Amygdala (tissue), 56 donors: ENCODE measurements at regions not wholly inside any gene's neighbourhood (a gene's known extent, or its start where the extent isn't known, plus 50 kb on each side); places are given as distances from the start of the nearest gene placed in this dataset.
"Not testable (repeated sequence)": the region's sequence is repeated elsewhere in the genome, so short reads cannot be mapped to it uniquely, and the experiment has no call there.

Source experiments
- DNase-seq, 56 donors: peaks; one replicate each; lab custom pipeline; 2025; lab: John Stamatoyannopoulos, UW

DNA sequence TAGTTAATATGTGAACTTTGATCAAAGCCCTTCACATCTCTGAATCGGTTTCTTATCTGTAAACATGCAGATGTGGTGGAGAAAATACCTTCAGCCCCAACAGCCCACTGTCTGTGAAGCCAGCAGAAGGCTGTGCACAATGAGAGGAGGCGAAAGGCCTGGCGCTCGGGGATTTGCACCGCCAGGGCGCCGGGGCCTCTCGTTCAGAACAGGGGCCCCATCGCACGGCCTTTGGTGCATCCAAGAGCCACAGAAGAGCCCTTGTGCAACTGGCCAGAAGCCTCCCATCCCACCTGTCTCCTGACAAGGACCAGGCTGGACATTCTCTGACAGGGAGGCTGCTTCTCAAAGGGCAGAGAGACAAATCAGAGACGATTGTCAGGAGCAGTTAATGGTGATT lies 407.2 kb upstream of the MYT1L start:
- DNase-seq = no peak

GRCh38 chr2:2735041-2735440 lies 404.0 kb upstream of the MYT1L start:
- DNase-seq = no peak

- DNase-seq = no peak
These were observed 403.2 kb upstream of the MYT1L start for GRCh38 chr2:2734308-2734707.

DNA sequence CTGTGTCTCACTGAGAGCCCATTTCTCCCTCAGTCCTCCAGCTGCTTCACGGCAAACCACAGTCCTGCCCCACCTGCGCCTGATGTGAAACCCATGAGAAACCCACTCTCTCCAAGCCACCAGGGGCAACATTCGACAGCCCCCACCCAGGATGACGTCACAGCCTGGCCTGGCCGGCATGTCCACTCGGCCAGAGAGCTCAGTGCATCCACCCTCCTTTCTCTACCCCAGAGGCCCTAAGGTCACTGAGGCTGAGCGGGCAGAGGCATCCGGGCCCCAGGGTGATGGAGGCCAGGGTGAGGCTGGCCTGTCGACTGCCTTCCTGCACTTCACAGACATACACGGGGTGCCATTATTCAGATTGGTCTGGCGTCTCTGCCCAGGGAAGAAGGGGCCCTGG lies 402.7 kb upstream of the MYT1L start:
- DNase-seq = no peak

- no peak for DNase-seq
These were observed 401.4 kb upstream of the MYT1L start for GRCh38 chr2:2732331-2733119.

- no peak for DNase-seq
These were observed 400.8 kb upstream of the MYT1L start for GRCh38 chr2:2731816-2732284.

- DNase-seq = no peak
These were observed 400.2 kb upstream of the MYT1L start for GRCh38 chr2:2731101-2731815.

- no peak for DNase-seq
These were observed 399.3 kb upstream of the MYT1L start for GRCh38 chr2:2730301-2730833.

DNA sequence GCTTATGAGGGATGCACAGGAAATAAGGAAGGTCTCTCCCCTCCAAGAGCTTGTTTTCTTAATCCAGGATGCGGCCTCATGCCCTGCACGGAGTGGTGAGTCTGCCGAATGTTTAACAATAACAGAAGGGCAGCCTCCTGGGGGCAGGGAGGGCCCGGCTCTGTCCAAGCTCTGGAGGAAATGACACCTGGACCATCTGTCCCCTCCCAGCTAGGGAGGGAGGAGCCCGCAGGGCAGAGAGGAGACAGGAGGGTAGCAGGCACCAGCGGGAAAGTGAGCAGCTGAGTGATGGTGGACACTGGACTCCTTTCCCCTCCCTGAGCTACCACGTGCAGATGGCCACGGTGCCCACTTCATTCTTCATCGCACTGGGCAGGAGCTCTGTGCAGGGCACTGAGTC lies 398.2 kb upstream of the MYT1L start:
- DNase-seq = no peak

GRCh38 chr2:2728635-2729034 lies 397.6 kb upstream of the MYT1L start:
- no peak for DNase-seq

- DNase-seq = no peak
These were observed 396.9 kb upstream of the MYT1L start for GRCh38 chr2:2727876-2728511.

DNA sequence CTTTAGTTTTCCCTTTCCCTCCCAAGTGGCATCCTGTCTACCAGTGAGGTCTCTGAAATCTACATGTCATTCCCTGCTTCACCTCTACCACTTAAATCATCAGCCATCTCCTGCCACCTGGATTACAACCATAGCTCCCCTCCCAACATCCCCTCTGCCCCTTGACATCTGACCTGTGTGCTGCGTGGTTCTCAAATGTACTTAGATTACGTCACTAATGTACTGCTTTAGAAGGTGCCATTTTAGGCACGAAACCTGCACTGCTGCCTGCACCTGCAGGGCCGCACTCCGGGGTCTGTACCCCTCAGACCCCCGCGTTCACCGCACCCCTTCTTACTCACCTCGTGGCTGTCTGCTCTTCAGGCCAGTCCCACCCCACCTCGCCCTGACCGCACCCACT lies 395.1 kb upstream of the MYT1L start:
- DNase-seq = no peak

GRCh38 chr2:2723064-2723463 lies 392.0 kb upstream of the MYT1L start:
- DNase-seq = no peak

DNA sequence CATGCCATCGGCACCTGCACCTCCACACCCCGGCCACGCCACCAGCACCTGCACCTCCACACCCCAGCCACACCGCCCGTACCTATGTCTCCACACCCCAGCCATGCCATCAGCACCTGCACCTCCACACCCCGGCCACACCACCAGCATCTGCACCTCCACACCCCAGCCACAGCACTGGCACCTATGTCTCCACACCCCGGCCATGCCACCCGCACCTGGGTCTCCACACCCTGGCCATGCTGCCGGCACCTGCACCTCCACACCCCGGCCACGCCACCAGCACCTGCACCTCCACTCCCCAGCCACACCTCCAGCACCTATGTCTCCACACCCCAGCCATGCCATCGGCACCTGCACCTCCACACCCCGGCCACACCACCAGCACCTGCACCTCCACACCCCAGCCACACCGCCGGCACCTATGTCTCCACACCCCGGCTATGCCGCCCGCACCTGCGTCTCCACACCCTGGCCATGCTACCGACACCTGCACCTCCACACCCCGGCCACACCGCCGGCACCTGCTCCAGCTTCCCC lies 390.3 kb upstream of the MYT1L start:
- DNase-seq = no peak

DNA sequence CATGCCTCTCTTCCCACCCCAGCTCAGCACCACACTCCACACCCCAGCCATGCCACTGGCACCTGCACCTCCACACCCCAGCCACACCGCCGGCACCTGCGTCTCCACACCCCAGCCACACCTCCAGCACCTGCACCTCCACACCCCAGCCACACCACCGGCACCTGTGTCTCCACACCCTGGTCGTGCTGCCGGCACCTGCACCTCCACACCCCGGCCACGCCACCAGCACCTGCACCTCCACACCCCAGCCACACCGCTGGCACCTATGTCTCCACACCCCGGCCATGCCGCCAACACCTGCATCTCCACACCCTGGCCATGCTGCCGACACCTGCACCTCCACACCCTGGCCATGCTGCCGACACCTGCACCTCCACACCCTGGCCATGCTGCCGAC lies 389.7 kb upstream of the MYT1L start:
- DNase-seq = not testable (repeated sequence)

GRCh38 chr2:2720351-2720750 lies 389.3 kb upstream of the MYT1L start:
- DNase-seq = no peak

DNA sequence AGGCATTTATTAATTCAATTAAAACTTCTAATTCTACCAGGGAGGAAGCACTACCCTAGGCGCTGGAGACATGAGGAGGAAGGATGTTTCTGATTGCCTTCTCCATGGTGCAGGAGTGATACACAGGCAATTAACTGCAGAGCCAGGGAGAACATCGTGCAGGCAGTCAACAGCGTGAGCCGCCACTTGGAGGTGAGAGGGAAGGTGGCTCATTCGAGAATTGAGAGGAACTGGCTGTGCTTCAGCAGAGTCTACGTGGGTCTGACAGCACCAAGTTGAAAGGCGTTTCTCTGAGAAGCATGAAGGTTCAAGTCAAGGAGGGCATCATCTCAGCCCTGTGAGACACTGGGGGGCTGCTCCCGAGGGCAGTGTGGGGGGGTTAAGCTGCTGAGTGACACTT lies 388.7 kb upstream of the MYT1L start:
- no peak for DNase-seq

DNA sequence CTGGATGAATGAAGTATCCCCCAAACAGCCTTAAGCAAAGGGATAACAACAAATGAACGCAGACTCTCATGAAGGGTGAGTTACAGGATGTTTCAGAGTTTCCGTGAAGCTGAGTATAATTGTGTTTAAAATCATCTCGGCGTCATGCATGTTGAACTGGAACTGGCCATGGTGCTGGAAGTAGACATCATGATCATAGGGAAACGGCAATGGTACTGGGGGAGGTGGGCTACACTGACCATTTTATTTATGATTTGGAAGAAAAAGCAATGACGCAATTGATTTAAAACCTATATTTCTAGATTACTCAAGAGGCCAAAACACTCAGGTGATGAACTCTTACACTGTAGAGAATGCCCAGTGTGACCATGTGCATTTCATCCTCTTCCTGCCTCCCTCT lies 387.9 kb upstream of the MYT1L start:
- no peak for DNase-seq

- no peak for DNase-seq
These were observed 386.3 kb upstream of the MYT1L start for GRCh38 chr2:2717406-2717805.

DNA sequence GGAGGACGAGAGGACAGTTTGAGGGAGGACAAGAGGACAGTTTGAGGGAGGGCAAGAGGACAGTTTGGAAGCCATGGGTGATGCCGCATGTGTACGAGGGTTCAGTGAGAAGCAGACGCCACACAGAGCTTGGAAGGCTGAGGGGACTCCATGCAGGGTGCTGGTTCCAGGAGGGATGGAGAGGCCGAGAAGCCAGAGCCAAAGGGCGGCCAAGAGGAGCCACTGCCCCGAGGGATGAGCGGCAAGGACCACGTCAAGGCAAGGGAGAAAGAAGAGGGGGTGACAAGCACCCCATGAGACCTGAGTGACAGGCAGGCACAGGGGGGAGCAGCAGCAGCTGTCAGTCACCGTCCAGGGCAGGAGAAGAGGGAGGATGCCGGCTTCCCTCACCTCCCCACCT lies 385.7 kb upstream of the MYT1L start:
- DNase-seq = no peak
